ENCODE measurements at regions not wholly inside any gene's neighbourhood (a gene's known extent, or its start where the extent isn't known, plus 50 kb on each side); places are given as distances from the start of the nearest gene placed in this dataset.

DNA sequence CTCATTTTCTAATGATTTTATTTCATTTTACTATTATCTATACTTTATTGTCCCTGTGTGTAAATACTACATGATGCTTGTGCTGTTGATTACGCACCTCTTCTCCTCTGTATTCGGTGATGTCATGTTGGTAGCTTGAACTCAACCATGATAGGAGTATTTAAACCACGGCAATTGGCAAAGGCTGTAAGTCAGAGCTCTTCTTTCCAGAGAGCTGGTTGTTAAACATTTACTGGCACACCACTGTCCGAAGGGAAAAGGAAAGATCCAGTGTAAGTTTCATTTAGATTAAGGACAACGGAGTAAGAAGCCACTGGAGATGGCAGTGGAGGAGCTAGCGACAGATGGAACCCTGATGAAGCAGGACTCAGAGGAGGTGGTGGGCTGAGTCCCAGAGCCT is 93.4 kb upstream of the KCNE2 start:
- TF ChIP-seq EZH2 (optimal IDR thresholded peaks at IDR 0.05; ENCODE audit: low read depth, low read length): no peak
- no peak for TF ChIP-seq EZH2phosphoT487 (IDR thresholded peaks at IDR 0.05; ENCODE audit: low read length)
- TF ChIP-seq, protein P1, sequence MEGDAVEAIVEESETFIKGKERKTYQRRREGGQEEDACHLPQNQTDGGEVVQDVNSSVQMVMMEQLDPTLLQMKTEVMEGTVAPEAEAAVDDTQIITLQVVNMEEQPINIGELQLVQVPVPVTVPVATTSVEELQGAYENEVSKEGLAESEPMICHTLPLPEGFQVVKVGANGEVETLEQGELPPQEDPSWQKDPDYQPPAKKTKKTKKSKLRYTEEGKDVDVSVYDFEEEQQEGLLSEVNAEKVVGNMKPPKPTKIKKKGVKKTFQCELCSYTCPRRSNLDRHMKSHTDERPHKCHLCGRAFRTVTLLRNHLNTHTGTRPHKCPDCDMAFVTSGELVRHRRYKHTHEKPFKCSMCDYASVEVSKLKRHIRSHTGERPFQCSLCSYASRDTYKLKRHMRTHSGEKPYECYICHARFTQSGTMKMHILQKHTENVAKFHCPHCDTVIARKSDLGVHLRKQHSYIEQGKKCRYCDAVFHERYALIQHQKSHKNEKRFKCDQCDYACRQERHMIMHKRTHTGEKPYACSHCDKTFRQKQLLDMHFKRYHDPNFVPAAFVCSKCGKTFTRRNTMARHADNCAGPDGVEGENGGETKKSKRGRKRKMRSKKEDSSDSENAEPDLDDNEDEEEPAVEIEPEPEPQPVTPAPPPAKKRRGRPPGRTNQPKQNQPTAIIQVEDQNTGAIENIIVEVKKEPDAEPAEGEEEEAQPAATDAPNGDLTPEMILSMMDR (IDR thresholded peaks at IDR 0.05; ENCODE audit: low read length): no peak
- H3K4me1 ChIP-seq (ENCODE audit: low read length): no peaks in the 10 kb centered on the region
- H3K79me2 ChIP-seq (ENCODE audit: low read length): no peaks in the 10 kb centered on the region
- H3K4me2 ChIP-seq (ENCODE audit: low read depth, low read length): no peak overlapping the region
- H2AFZ ChIP-seq (ENCODE audit: low read length): no peak overlapping the region
- no peaks in the 10 kb centered on the region for H3F3A ChIP-seq (ENCODE audit: insufficient read depth, low read length)
- no peaks in the 10 kb centered on the region for H3K27me3 ChIP-seq (replicated peaks; ENCODE audit: insufficient read depth, low read length)
- H4K20me1 ChIP-seq (ENCODE audit: insufficient read depth, low read length): no peaks in the 10 kb centered on the region
- H3K9me3 ChIP-seq (replicated peaks; ENCODE audit: insufficient read depth, low read length): no peaks in the 10 kb centered on the region
- H3K36me3 ChIP-seq (replicated peaks; ENCODE audit: insufficient read depth, low read length): no peaks in the 10 kb centered on the region
- no peak overlapping the region for H3K9ac ChIP-seq (ENCODE audit: low read length)
- no peak for DNase-seq
- H3K9me2 ChIP-seq (replicated peaks; ENCODE audit: insufficient read depth, low read length): no peaks in the 10 kb centered on the region
- no peak overlapping the region for H3K27ac ChIP-seq (ENCODE audit: low read length)
- no peak overlapping the region for H3K4me3 ChIP-seq (ENCODE audit: low read length)

DNA sequence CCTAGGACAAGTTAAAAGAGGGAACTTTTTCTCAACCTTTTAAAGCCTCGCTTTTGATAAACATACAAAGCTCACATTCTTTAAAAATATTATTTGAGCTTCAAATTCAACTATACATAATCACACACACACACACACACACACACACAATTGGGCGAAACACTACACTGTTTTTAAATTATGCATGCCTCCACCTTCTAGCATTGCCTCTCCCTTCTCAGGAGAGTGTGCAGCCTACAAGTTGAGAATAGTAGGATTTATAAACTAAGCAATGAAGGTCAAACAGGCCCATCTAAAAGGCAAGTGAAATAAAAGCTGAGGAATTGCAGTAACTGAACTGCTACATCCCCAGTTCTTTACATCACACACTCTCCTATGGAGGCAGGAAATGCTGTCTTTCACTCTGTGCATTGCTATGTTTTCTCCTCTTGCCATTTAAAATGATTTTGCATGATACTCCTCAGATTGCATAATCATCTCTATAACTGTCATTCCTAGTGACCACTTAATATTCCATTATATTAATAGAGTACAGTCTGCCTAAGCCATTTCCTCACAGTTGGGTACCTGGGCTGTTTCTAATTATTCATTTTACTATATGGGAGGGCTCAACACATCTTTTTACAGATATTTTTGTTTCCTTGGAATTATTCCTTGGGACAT is 92.5 kb upstream of the KCNE2 start:
- Histone ChIP-seq H3K27me3 (replicated peaks; ENCODE audit: insufficient read depth, low read length) (no peaks in the 10 kb centered on the region), H3K9ac (ENCODE audit: low read length) (no peak overlapping the region), H4K20me1 (ENCODE audit: insufficient read depth, low read length) (no peaks in the 10 kb centered on the region), H3K9me2 (replicated peaks; ENCODE audit: insufficient read depth, low read length) (no peaks in the 10 kb centered on the region), H3K36me3 (replicated peaks; ENCODE audit: insufficient read depth, low read length) (no peaks in the 10 kb centered on the region), H3F3A (ENCODE audit: insufficient read depth, low read length) (no peaks in the 10 kb centered on the region), H3K9me3 (replicated peaks; ENCODE audit: insufficient read depth, low read length) (no peaks in the 10 kb centered on the region), H3K4me1 (ENCODE audit: low read length) (no peaks in the 10 kb centered on the region), H3K4me3 (ENCODE audit: low read length) (no peak overlapping the region), H2AFZ (ENCODE audit: low read length) (no peak overlapping the region), H3K79me2 (ENCODE audit: low read length) (no peaks in the 10 kb centered on the region), H3K4me2 (ENCODE audit: low read depth, low read length) (no peak overlapping the region), H3K27ac (ENCODE audit: low read length) (no peak overlapping the region)
- TF ChIP-seq EZH2 (optimal IDR thresholded peaks at IDR 0.05; ENCODE audit: low read depth, low read length) (no peak), EZH2phosphoT487 (IDR thresholded peaks at IDR 0.05; ENCODE audit: low read length) (no peak)
- TF ChIP-seq, protein P1 (IDR thresholded peaks at IDR 0.05; ENCODE audit: low read length): no peak
- DNase-seq: no peak

DNA sequence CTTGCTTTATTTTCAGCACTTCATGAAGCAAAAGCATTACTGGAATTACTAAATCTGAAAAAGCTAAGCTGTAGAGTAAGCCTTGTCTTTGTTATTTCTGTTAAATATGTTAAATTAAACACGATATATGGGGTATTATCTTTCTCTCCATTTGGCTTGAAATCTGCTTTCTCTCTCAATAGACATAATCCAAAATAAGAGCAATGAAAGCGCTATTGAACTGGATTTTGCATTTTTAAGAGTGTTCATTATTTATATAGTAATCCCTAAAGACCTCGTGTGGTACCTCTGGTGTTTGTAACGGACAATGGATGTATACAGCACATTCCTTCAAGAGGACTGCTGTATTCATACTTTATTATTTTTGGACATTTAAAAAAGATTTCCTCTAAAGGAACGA is 91.5 kb upstream of the KCNE2 start:
- DNase-seq: no peak
- H3K36me3 ChIP-seq (replicated peaks; ENCODE audit: insufficient read depth, low read length): no peaks in the 10 kb centered on the region
- no peak overlapping the region for H3K27ac ChIP-seq (ENCODE audit: low read length)
- TF ChIP-seq, protein P1 (IDR thresholded peaks at IDR 0.05; ENCODE audit: low read length): no peak
- TF ChIP-seq EZH2 (optimal IDR thresholded peaks at IDR 0.05; ENCODE audit: low read depth, low read length) (no peak), EZH2phosphoT487 (IDR thresholded peaks at IDR 0.05; ENCODE audit: low read length) (no peak)
- H4K20me1 ChIP-seq (ENCODE audit: insufficient read depth, low read length): no peaks in the 10 kb centered on the region
- H3K4me2 ChIP-seq (ENCODE audit: low read depth, low read length): no peak overlapping the region
- H3F3A ChIP-seq (ENCODE audit: insufficient read depth, low read length): no peaks in the 10 kb centered on the region
- H3K79me2 ChIP-seq (ENCODE audit: low read length): no peaks in the 10 kb centered on the region
- H3K9me3 ChIP-seq (replicated peaks; ENCODE audit: insufficient read depth, low read length): no peaks in the 10 kb centered on the region
- H3K4me1 ChIP-seq (ENCODE audit: low read length): no peaks in the 10 kb centered on the region
- no peak overlapping the region for H3K9ac ChIP-seq (ENCODE audit: low read length)
- H3K27me3 ChIP-seq (replicated peaks; ENCODE audit: insufficient read depth, low read length): no peaks in the 10 kb centered on the region
- no peak overlapping the region for H2AFZ ChIP-seq (ENCODE audit: low read length)
- no peaks in the 10 kb centered on the region for H3K9me2 ChIP-seq (replicated peaks; ENCODE audit: insufficient read depth, low read length)
- no peak overlapping the region for H3K4me3 ChIP-seq (ENCODE audit: low read length)
